ENCODE measurements at regions not wholly inside any gene's neighbourhood (a gene's known extent, or its start where the extent isn't known, plus 50 kb on each side); places are given as distances from the start of the nearest gene placed in this dataset.

- no peak for FAIRE-seq
- DNase-seq (ENCODE audit: insufficient read length, low spot score): no peak
- TF ChIP-seq PAX5 (IDR thresholded peaks at IDR 0.05; ENCODE audit: insufficient read depth, low read length, severe bottlenecking) (no peak), TAF1 (IDR thresholded peaks at IDR 0.05; ENCODE audit: low read depth, low read length) (no peak), POU2F2 (IDR thresholded peaks at IDR 0.05; ENCODE audit: low read depth, low read length) (no peak), POLR2A (IDR thresholded peaks at IDR 0.05; ENCODE audit: low read depth, low read length) (no peak), SPI1 (IDR thresholded peaks at IDR 0.05; ENCODE audit: low read depth, low read length) (no peak), POLR2AphosphoS5 (IDR thresholded peaks at IDR 0.05; ENCODE audit: low read depth, low read length) (no peak)
Observed at GRCh38 chr6:95094751-95095663, 482.3 kb upstream of the MANEA start.

- DNase-seq (ENCODE audit: insufficient read length, low spot score) (no peak), FAIRE-seq (no peak)
- TF ChIP-seq POU2F2 (IDR thresholded peaks at IDR 0.05; ENCODE audit: low read depth, low read length): no peak
- no peak for TF ChIP-seq TAF1 (IDR thresholded peaks at IDR 0.05; ENCODE audit: low read depth, low read length)
- TF ChIP-seq POLR2A (IDR thresholded peaks at IDR 0.05; ENCODE audit: low read depth, low read length): no peak
- TF ChIP-seq SPI1 (IDR thresholded peaks at IDR 0.05; ENCODE audit: low read depth, low read length): no peak
- no peak for TF ChIP-seq PAX5 (IDR thresholded peaks at IDR 0.05; ENCODE audit: insufficient read depth, low read length, severe bottlenecking)
- no peak for TF ChIP-seq POLR2AphosphoS5 (IDR thresholded peaks at IDR 0.05; ENCODE audit: low read depth, low read length)
Observed at GRCh38 chr6:95095855-95096254, 481.5 kb upstream of the MANEA start.

- no peak for DNase-seq (ENCODE audit: insufficient read length, low spot score)
- TF ChIP-seq PAX5 (IDR thresholded peaks at IDR 0.05; ENCODE audit: insufficient read depth, low read length, severe bottlenecking) (no peak), POLR2AphosphoS5 (IDR thresholded peaks at IDR 0.05; ENCODE audit: low read depth, low read length) (no peak), SPI1 (IDR thresholded peaks at IDR 0.05; ENCODE audit: low read depth, low read length) (no peak), POU2F2 (IDR thresholded peaks at IDR 0.05; ENCODE audit: low read depth, low read length) (no peak), POLR2A (IDR thresholded peaks at IDR 0.05; ENCODE audit: low read depth, low read length) (no peak), TAF1 (IDR thresholded peaks at IDR 0.05; ENCODE audit: low read depth, low read length) (no peak)
- no peak for FAIRE-seq
Observed at GRCh38 chr6:95099410-95099809, 477.9 kb upstream of the MANEA start.

- DNase-seq (ENCODE audit: insufficient read length, low spot score): no peak
- TF ChIP-seq POU2F2 (IDR thresholded peaks at IDR 0.05; ENCODE audit: low read depth, low read length) (no peak), SPI1 (IDR thresholded peaks at IDR 0.05; ENCODE audit: low read depth, low read length) (no peak), PAX5 (IDR thresholded peaks at IDR 0.05; ENCODE audit: insufficient read depth, low read length, severe bottlenecking) (no peak), POLR2AphosphoS5 (IDR thresholded peaks at IDR 0.05; ENCODE audit: low read depth, low read length) (no peak)
- no peak for FAIRE-seq
Observed at GRCh38 chr6:95109212-95109611, 468.1 kb upstream of the MANEA start.

- TF ChIP-seq POLR2AphosphoS5 (IDR thresholded peaks at IDR 0.05; ENCODE audit: low read depth, low read length) (no peak), TAF1 (IDR thresholded peaks at IDR 0.05; ENCODE audit: low read depth, low read length) (no peak), POLR2A (IDR thresholded peaks at IDR 0.05; ENCODE audit: low read depth, low read length) (no peak), PAX5 (IDR thresholded peaks at IDR 0.05; ENCODE audit: insufficient read depth, low read length, severe bottlenecking) (no peak), SPI1 (IDR thresholded peaks at IDR 0.05; ENCODE audit: low read depth, low read length) (no peak), POU2F2 (IDR thresholded peaks at IDR 0.05; ENCODE audit: low read depth, low read length) (no peak)
- DNase-seq (ENCODE audit: insufficient read length, low spot score): no peak
- FAIRE-seq: no peak
Observed at GRCh38 chr6:95110767-95111166, 466.6 kb upstream of the MANEA start.

GRCh38 chr6:95117236-95117635, 460.1 kb upstream of the MANEA start:
- TF ChIP-seq PAX5 (IDR thresholded peaks at IDR 0.05; ENCODE audit: insufficient read depth, low read length, severe bottlenecking) (no peak), POLR2A (IDR thresholded peaks at IDR 0.05; ENCODE audit: low read depth, low read length) (no peak), SPI1 (IDR thresholded peaks at IDR 0.05; ENCODE audit: low read depth, low read length) (no peak), POLR2AphosphoS5 (IDR thresholded peaks at IDR 0.05; ENCODE audit: low read depth, low read length) (no peak), TAF1 (IDR thresholded peaks at IDR 0.05; ENCODE audit: low read depth, low read length) (no peak), POU2F2 (IDR thresholded peaks at IDR 0.05; ENCODE audit: low read depth, low read length) (no peak)
- no peak for DNase-seq (ENCODE audit: insufficient read length, low spot score)
- no peak for FAIRE-seq

- FAIRE-seq (no peak), DNase-seq (ENCODE audit: insufficient read length, low spot score) (no peak)
- TF ChIP-seq POLR2AphosphoS5 (IDR thresholded peaks at IDR 0.05; ENCODE audit: low read depth, low read length) (no peak), POU2F2 (IDR thresholded peaks at IDR 0.05; ENCODE audit: low read depth, low read length) (no peak), TAF1 (IDR thresholded peaks at IDR 0.05; ENCODE audit: low read depth, low read length) (no peak), POLR2A (IDR thresholded peaks at IDR 0.05; ENCODE audit: low read depth, low read length) (no peak)
Observed at GRCh38 chr6:95119927-95120326, 457.4 kb upstream of the MANEA start.

GRCh38 chr6:95120984-95121383, 456.4 kb upstream of the MANEA start:
- DNase-seq (ENCODE audit: insufficient read length, low spot score): no peak
- TF ChIP-seq SPI1 (IDR thresholded peaks at IDR 0.05; ENCODE audit: low read depth, low read length) (no peak), POLR2A (IDR thresholded peaks at IDR 0.05; ENCODE audit: low read depth, low read length) (no peak), PAX5 (IDR thresholded peaks at IDR 0.05; ENCODE audit: insufficient read depth, low read length, severe bottlenecking) (no peak), POLR2AphosphoS5 (IDR thresholded peaks at IDR 0.05; ENCODE audit: low read depth, low read length) (no peak), POU2F2 (IDR thresholded peaks at IDR 0.05; ENCODE audit: low read depth, low read length) (no peak), TAF1 (IDR thresholded peaks at IDR 0.05; ENCODE audit: low read depth, low read length) (no peak)
- FAIRE-seq: no peak

- DNase-seq (ENCODE audit: insufficient read length, low spot score): no peak
- no peak for FAIRE-seq
- no peak for TF ChIP-seq TAF1 (IDR thresholded peaks at IDR 0.05; ENCODE audit: low read depth, low read length)
- no peak for TF ChIP-seq POLR2AphosphoS5 (IDR thresholded peaks at IDR 0.05; ENCODE audit: low read depth, low read length)
- no peak for TF ChIP-seq POLR2A (IDR thresholded peaks at IDR 0.05; ENCODE audit: low read depth, low read length)
- no peak for TF ChIP-seq PAX5 (IDR thresholded peaks at IDR 0.05; ENCODE audit: insufficient read depth, low read length, severe bottlenecking)
- no peak for TF ChIP-seq POU2F2 (IDR thresholded peaks at IDR 0.05; ENCODE audit: low read depth, low read length)
- no peak for TF ChIP-seq SPI1 (IDR thresholded peaks at IDR 0.05; ENCODE audit: low read depth, low read length)
Observed at GRCh38 chr6:95127261-95127660, 450.1 kb upstream of the MANEA start.

All from GM12891 (cell line).